Amygdala (tissue), 56 donors: ENCODE measurements at regions not wholly inside any gene's neighbourhood (a gene's known extent, or its start where the extent isn't known, plus 50 kb on each side); places are given as distances from the start of the nearest gene placed in this dataset.
A peak's percentile ranks its signal among the peaks of the same experiment; 100 is the strongest.

Experiments used
- DNase-seq, 56 donors: peaks; one replicate each; lab custom pipeline; 2025; lab: John Stamatoyannopoulos, UW

- DNase-seq: no peak
These were observed 314.2 kb downstream of the BLID start for GRCh38 chr11:121801781-121802180.

DNA sequence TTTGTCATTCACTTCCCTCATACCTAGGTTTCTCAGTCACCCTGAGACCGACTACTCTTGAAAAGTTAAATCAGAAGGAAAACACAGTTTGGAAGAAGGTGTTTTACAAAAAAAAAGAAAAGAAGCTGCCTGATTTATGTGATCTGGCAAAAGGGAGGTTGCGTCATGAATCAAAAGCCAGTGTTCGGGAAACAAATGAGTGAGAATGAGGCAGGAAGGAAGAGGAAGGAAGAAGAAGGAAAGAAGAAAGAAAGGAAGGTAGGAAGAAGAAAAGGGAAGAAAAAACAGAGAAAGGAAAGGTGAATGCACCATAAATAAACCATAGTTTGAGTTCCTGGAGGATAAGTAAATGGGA is 314.6 kb downstream of the BLID start:
- no peak for DNase-seq

DNA sequence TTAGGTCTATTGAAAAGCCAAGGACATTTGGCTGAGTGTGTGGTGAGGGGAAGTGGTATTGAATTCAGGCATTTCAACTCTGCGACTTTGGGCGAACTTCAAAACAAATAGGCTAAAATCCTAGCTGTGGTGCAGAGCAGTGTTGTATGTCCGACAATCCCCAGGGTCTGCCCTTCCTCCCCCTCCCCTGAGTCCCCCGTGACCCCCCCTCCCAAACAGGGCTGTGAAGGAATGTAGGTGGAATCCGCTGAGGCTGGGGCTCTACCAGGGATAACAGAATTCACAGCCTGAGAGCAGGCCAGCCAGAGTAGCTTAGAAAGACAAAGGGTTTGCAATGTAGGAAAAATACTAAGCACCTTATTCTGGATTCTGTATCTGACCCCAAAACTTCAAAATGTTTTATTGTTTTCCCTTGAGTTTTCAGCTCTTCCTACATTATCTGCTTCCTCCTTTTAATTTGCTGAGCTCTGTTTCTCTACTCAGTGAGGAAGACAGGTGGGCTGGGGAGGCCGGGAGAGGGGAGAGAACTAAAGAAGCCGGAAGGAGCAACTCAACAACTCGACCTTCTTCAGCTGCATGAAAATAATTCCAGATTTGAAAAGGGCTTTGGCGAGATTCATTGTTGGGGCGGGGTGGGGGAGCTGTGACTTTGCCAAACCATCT is 315.2 kb downstream of the BLID start:
- peak in 23 of 56 donors; percentile 3 to 58 (median 13) for DNase-seq

DNA sequence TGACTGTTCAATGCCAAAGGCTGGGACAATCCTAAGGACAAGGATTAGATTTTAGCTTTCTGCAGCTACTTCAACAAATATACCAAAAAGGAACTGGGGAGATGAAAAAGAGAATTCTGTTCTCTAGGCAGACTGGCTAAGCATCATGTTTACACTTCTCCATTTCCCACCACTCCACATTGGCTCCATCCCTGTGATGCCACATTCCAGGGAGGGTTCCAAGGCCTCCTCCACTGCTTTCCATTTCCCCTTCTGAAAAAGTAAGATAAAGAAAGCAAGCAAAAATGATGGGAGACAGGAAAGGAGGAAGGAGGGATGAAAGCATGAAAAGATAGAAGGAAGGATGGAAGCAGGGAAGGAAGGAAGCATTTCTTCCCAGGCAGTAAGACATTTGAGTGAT is 315.8 kb downstream of the BLID start:
- no peak for DNase-seq

DNA sequence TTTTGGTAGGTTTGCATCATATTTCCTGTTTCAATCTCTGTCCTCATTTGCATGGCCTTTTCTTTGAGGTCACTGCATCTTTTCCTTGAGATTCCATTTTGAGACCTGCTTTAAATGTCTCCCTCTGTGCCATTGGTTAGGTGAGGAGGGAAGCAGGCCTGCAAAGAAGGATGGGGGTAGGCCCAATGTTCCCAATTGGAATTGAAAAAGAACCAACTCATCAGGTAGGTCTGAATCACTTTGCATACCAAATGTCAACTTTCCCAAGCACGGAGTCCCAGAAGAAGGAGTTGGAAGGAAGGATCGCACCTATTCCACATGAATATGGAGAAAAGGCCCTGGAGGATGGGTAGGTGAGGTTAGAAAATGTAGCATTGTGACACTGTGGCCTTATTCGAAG is 318.5 kb downstream of the BLID start:
- no peak for DNase-seq

DNA sequence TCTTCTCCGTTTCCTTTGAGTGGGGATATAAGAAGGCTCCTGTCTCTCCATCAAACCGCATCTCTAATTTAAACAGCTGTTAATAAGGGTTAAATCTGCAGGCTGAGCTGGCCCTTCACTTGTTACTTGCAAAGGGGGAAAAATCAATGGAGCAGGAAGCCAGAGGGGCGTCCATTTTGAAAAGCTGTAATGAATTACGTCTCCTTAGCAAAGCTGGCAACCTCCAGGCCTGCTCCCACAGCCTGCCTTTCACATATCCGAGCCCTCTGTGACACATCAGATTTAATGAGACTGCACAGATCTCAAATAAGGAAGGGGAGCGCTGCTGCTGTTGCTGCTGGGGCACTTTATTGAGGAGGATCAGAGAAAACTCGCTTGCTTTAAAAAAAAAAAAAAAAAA is 320.8 kb downstream of the BLID start:
- peak in 38 of 56 donors; percentile 3 to 74 (median 30) for DNase-seq

GRCh38 chr11:121794671-121795141 is 321.3 kb downstream of the BLID start:
- DNase-seq: peak in 42 of 56 donors; percentile 9 to 80 (median 46)

DNA sequence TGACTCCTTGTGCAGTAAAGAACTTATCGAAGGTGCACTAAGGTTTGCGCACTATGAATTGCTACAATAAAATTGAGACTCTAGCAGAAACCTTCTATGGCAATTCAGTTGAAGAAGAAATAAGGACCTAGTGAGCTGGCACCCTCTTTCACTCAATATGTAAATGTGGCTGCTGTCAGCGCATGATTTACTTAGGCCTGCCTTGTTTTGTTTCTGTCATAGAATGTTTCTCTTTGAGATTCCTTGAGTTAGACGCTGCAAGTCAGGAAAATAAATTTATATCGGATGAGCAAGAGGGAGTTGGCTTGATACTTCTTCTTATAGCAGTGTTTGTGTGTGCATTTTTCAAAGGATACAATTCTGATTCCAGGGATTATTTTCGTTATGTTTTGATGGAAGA is 322.1 kb downstream of the BLID start:
- no peak for DNase-seq

- DNase-seq: no peak
These were observed 322.7 kb downstream of the BLID start for GRCh38 chr11:121793291-121793690.

DNA sequence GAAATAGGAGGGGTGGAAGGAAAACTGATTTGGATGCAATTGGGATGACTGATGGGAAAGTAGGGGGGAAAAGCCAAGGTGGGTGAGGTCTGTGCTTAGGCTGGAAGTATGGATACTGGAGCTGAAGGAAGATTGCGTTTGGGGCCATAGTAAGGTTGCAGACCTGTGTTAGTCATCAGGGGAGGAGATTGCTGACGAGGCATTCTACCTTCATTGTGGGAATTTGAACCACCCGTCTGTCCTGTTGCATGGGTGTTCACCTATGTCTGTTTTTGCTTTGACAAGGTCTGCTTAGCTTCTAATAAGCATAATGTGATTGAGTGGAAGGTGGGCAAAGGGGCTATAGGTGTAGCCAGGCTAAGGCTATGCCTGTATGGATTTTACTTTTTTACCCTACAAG is 323.8 kb downstream of the BLID start:
- DNase-seq: no peak

DNA sequence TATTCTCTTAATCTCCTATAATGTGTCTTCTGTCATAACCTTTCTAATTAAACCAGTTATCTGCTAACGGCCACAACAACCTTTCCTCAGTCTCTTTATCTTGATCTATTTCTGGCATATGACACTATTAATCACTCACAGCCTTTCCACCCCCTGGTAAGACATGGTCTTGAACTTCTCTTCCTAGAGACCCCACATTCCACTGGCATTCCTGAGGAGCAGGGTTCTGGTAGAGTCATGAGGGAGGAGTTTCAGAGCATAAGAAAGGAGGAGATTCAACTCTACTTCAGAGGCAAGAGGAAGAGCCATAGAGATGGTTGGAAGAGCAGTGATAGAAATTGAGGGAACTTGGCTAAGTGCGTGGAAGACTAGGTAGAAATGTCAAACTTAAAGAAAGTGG is 325.6 kb downstream of the BLID start:
- DNase-seq: no peak

GRCh38 chr11:121780971-121781370 is 328.2 kb upstream of the SORL1-AS1 start:
- no peak for DNase-seq

- no peak for DNase-seq
These were observed 324.3 kb upstream of the SORL1-AS1 start for GRCh38 chr11:121777056-121777455.

DNA sequence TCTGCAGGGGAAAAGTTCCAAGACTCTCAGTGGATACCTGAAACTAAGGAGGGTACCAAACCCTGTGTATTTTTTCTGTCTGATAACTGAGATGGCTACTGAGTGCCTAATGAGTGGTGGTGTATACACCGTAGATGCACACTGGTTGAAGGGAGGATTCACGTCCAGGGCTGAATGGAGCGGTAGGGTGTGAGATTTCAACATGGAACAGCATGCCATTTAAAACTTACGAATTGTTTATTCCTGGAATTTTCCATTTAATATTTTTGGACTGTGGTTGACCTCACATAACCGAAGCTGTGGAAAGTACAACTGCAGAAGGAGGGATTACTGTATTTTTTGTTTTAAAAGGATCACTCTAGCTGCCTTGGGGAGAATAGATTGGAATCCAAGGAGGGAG is 322.5 kb upstream of the SORL1-AS1 start:
- no peak for DNase-seq

DNA sequence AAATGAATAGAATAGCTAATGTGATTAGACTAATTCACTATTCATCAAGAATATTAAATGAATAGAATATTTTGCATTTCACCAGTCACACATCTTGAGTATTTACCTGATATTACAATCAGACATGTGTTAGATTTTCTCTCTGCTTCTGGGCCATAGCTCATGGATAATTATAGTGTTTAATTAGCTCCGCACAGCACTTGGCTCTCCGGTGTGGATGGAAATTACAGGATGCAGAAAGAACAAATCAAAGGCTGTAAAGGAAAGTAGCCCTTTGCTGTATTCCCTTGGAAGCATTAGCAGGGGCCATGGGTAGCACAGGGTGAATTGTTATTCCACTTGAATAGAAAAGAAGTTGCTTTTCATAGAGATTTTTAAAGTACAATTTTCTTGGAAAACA is 320.3 kb upstream of the SORL1-AS1 start:
- DNase-seq: no peak

- no peak for DNase-seq
These were observed 318.3 kb upstream of the SORL1-AS1 start for GRCh38 chr11:121770939-121771595.

DNA sequence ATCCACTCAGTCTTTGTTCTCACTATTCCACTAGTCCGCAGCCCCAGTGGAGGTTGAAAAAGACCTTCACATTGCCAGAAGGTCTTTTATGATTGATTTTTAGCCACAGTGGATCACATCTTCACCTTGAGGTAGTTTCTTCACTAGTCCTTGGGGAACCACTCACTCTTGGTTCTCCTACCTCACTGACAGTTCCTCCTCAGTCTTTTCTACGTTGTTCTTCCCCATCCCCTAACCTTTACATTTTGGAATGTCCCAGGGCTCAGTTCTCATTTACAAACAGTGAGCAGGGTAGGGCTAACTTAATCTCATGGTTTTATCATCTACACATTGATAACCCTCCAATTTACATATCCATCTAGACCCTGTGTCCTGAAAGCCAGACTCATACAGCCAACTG is 316.4 kb upstream of the SORL1-AS1 start:
- no peak for DNase-seq

GRCh38 chr11:121767433-121767832 is 314.7 kb upstream of the SORL1-AS1 start:
- peak in 2 of 56 donors; percentile 13 to 22 for DNase-seq

DNA sequence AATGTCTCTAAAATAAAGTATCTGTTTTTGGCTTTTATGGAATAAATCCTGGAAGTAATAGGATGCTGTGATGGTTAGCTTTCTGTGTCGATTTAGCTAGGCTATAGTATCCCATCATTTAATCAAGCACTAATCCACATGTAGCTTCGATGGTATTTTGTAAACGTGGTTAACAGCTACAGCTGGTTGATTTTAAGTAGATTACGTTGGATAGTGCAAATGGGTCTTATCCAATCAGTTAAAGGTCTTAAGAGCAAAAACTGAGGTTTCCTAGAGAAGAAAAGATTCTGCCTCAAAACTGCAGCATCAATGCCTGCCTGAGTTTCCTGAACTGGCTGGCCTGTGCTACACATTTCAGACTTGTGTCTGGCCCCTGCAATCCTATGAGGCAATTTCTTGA is 314.2 kb upstream of the SORL1-AS1 start:
- DNase-seq: no peak

GRCh38 chr11:121766166-121766565 is 313.4 kb upstream of the SORL1-AS1 start:
- DNase-seq: peak in 4 of 56 donors; percentile 11 to 23 (median 16)

DNA sequence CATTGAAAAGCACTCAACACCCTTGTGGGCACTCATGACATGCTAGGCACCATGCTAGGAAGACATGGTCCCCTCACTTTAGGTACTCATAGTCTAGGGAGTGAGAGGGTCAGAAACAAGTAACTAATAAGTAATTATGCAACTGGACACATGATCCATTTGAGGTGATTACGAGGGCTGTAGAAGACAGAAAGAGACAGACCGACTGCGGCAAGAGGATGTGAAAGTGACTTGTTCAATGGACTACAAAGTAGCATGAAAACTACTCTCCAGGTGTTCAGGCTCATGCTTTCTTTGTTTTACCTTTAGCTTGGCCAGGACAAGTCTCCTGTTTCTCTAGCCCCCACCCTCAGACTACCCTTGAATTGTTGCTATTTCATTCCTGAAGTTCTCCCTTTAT is 310.8 kb upstream of the SORL1-AS1 start:
- DNase-seq: no peak

GRCh38 chr11:121762820-121763219 is 310.1 kb upstream of the SORL1-AS1 start:
- peak in 15 of 56 donors; percentile 5 to 70 (median 20) for DNase-seq
